PC-3 (cell line): ENCODE measurements at regions not wholly inside any gene's neighbourhood (a gene's known extent, or its start where the extent isn't known, plus 50 kb on each side); places are given as distances from the start of the nearest gene placed in this dataset.

Experiments used
- CTCF ChIP-seq: fragments of 300-600 bp; sonication (generic); conservative IDR thresholded peaks from 2 replicates; pipeline ENCODE4 v1.5.1; 2017; ENCODE audit warnings: antibody characterized with exemption, low read depth, mild to moderate bottlenecking, low read length
- EZH2 ChIP-seq: fragments of 300-600 bp; sonication (generic); IDR thresholded peaks from one replicate; pipeline ENCODE4 v1.6.1; 2017; ENCODE audit warnings: antibody characterized with exemption, mild to moderate bottlenecking, low read length; ENCODE audit not compliant: unreplicated experiment

- TF ChIP-seq CTCF (no peak), EZH2 (no peak)
Observed at GRCh38 chr9:32841314-32841713, 58.0 kb downstream of the TMEM215 start.
